Skeletal muscle tissue (tissue), 3 donors: ENCODE measurements at regions not wholly inside any gene's neighbourhood (a gene's known extent, or its start where the extent isn't known, plus 50 kb on each side); places are given as distances from the start of the nearest gene placed in this dataset.

ENCODE experiments used
- H3K27ac ChIP-seq: one replicate; pipeline ENCODE4 v1.7.0; 2013; ENCODE audit warnings: mild to moderate bottlenecking, low read depth, low read length, inconsistent platforms
- H3K27me3 ChIP-seq, 3 donors: one replicate each; pipeline ENCODE4 v1.7.0; 2013; ENCODE audit warnings: low read length in 3 of 3; ENCODE audit not compliant: control insufficient read depth in 3 of 3, insufficient read depth in 3 of 3
- H3K36me3 ChIP-seq, 3 donors: one replicate each; pipeline ENCODE4 v1.7.0; 2013; ENCODE audit warnings: low read length in 3 of 3; ENCODE audit not compliant: control insufficient read depth in 3 of 3, insufficient read depth in 3 of 3
- H3K4me1 ChIP-seq, 3 donors: one replicate each; pipeline ENCODE4 v1.7.0; 2013; ENCODE audit warnings: low read length in 3 of 3, mild to moderate bottlenecking in 3 of 3; ENCODE audit not compliant: control insufficient read depth in 3 of 3, insufficient read depth in 3 of 3
- H3K4me3 ChIP-seq, 3 donors: one replicate each; pipeline ENCODE4 v1.7.0; 2013; ENCODE audit warnings: low read length in 3 of 3
- H3K9ac ChIP-seq, 3 donors: one replicate each; pipeline ENCODE4 v1.7.0; 2013; ENCODE audit warnings: low read length in 3 of 3, mild to moderate bottlenecking in 3 of 3, moderate library complexity in 2 of 3, low read depth in 1 of 3
- H3K9me3 ChIP-seq, 3 donors: one replicate each; pipeline ENCODE4 v1.7.0; 2013; ENCODE audit warnings: low read length in 3 of 3; ENCODE audit not compliant: control insufficient read depth in 3 of 3
- donor health status: Osteomylitis.

DNA sequence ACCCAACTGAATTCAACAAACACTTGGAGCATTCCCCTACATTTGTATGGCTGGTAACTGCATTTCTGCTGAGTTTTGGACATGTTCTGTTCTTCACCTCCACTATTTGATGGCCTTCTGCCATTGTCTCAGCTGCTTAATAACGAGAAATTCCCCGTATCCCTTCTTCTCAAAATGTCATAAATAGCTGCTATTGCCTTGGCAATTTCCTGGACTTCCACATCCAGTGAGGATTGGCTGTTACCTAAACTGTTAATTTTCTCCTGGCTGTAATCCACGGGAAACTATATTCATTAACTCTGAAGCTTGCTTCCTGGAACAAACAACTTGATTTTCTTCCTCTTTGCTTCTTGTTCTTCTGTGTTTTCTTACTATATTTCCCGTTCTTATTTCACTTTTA, 69.5 kb upstream of the TDRD3 start:
- H3K4me3 ChIP-seq = no peak overlapping the region

DNA sequence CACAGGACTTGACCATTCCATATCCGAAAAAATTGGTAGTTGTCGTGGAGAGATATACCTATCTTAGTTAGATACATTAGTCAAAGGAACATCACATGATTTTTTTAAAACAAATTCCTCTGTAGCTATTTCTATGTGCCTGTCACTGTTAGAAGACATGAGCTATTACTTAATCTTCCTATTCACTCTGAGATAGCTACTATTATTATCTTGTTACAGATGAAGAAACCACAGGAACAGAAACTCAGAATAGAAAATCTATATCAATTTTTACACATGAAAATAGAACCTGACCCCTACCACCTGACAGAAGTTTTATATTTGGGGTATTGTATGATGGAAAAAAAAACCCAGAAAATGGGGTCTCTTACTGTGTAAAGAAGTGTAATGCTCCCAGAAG, 68.9 kb upstream of the TDRD3 start:
- no peaks in the 10 kb centered on the region for H3K36me3 ChIP-seq
- H3K9me3 ChIP-seq = no peaks in the 10 kb centered on the region
- H3K27ac ChIP-seq = no peak overlapping the region
- H3K4me3 ChIP-seq = no peak overlapping the region
- H3K9ac ChIP-seq = no peak overlapping the region
- H3K4me1 ChIP-seq = no peaks in the 10 kb centered on the region
- no peaks in the 10 kb centered on the region for H3K27me3 ChIP-seq

More for the DNA sequence above, 69.5 kb upstream of the TDRD3 start:
- Histone ChIP-seq H3K4me1 (no peaks in the 10 kb centered on the region), H3K9me3 (no peaks in the 10 kb centered on the region), H3K27ac (no peak overlapping the region), H3K27me3 (no peaks in the 10 kb centered on the region), H3K36me3 (no peaks in the 10 kb centered on the region), H3K9ac (no peak overlapping the region)

DNA sequence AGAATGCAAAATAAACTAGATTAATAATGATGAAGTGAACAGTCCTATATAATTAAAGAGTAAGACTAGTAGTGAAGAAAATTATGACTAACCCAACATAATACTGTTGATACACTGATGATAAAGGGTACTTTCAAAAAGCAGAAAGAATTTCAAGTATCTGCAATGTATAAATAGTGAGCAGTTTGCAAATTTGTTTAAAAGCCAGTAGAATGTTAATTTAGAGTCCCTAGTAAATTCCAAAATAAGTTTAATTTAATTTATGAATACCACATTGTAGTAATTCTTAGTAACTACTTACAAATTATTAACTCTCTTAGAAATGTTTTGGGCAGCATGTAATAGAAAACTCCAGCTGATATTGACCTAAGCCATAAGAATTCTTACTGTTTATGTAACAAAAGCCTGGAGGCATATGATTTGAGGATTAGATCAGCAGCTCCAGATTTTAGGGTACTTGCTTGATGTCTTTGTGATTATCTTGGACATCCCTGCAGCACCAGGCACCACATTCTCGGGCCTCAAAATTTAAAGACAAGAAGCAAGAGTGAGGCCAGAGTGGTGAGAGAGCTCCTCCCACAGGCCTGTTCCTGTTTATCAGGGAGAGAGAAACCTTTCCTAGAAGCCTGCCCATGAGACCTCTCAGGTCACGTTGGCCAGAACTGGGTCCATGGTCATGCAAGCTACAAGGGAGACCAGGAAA, 67.6 kb upstream of the TDRD3 start:
- no peaks in the 10 kb centered on the region for H3K27me3 ChIP-seq
- no peaks in the 10 kb centered on the region for H3K4me1 ChIP-seq
- no peak overlapping the region for H3K9ac ChIP-seq
- H3K4me3 ChIP-seq = no peak overlapping the region
- no peaks in the 10 kb centered on the region for H3K36me3 ChIP-seq
- no peaks in the 10 kb centered on the region for H3K9me3 ChIP-seq
- no peak overlapping the region for H3K27ac ChIP-seq

DNA sequence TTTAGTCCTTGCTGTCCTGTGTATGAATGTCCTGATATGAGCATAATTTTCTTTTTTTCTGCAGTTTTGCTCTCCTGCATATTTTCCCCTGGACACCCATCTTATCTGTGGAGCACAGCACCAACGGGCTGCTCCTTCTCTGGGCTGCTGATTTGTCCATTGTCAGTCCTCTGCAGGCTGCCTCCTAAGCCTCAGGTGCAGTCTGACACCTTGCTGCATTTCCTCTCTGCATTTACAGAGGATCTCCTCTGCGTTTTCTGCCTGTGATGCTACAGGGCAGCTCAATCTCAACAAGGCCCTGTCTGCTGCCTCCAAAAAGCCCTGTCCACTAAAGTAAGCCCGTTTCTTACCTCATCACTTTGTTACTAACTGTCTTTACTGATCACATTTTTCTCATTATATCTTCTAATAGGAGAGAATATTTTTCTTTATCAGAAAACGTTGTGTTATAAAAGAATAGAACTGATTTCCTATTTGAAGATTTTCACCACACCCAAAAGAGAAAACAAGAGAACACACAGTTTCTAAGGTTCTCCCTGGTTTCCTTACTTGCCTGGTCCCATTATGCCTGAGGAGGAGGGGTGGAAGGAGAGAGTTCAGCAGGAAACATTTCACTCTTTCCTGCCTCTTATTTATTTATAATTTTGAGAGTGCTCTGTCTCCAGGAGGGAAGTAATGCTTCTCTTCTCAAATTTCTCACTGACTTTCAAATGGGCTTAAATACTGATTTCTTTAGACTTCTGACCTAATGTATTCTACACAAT, 65.6 kb upstream of the TDRD3 start:
- H3K4me3 ChIP-seq = no peak overlapping the region
- no peaks in the 10 kb centered on the region for H3K27me3 ChIP-seq
- no peak overlapping the region for H3K27ac ChIP-seq
- H3K36me3 ChIP-seq = no peaks in the 10 kb centered on the region
- no peak overlapping the region for H3K9ac ChIP-seq
- H3K9me3 ChIP-seq = no peaks in the 10 kb centered on the region
- H3K4me1 ChIP-seq = no peaks in the 10 kb centered on the region

DNA sequence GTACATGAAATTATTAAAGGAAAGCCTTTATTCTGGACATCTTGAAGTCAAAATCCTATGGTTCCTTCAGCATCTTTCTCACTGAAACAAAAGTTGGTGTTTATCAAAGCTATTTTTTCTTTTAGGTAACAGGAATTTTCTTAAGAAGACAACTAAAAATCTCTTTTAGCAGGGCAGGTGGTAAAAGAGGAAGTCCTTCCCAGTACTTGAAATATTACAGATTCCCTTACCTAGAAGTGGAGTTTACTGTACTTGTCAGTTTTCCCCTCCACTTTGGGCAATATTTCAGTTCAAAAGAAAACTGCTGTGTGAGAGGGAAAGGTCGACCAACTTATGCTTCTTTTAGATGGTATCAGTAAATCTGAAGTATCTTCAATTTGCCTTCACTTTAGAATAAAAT, 64.3 kb upstream of the TDRD3 start:
- Histone ChIP-seq H3K4me1 (no peaks in the 10 kb centered on the region), H3K9ac (no peak overlapping the region), H3K36me3 (no peaks in the 10 kb centered on the region), H3K4me3 (no peak overlapping the region), H3K27me3 (no peaks in the 10 kb centered on the region), H3K27ac (no peak overlapping the region), H3K9me3 (no peaks in the 10 kb centered on the region)

DNA sequence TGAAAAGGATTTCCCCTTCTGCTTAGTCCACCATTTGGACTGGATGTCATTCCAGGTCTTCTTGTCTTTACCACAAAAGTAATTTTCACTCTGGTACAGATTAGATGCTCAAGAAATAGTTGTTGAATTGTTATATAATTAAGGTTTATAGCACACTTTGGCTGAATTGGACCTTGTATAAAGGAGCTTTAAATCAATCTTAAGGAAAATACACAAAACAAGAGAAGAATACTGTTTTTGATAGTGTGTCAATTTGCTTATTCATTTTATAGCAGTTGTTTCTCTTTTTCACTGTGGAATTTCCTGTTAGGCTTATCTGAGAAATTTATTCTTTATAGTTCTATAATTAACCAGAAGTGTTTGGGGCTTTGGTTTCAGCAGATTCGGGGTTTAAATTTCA, 62.7 kb upstream of the TDRD3 start:
- H3K4me1 ChIP-seq = no peaks in the 10 kb centered on the region
- no peaks in the 10 kb centered on the region for H3K27me3 ChIP-seq
- H3K9me3 ChIP-seq = no peaks in the 10 kb centered on the region
- no peak overlapping the region for H3K27ac ChIP-seq
- no peak overlapping the region for H3K9ac ChIP-seq
- no peak overlapping the region for H3K4me3 ChIP-seq
- no peaks in the 10 kb centered on the region for H3K36me3 ChIP-seq

DNA sequence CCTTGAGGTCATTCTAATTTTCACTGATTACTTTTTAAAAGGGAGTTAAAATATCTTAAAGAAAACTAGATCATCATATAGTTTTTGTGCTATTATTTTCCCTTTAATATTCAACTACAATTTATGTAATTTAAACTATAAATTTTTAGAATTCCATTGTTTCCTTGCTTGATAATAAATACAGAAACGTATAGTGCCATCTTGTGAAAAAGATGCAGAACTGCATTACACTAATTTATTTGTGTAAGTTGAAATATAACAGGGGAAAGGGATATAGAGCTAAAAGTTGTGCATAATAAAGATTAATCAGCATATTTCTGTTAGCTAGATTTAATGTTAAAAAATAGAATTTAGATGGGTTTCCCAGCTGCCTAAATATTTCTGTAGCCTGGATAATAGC, 61.5 kb upstream of the TDRD3 start:
- H3K9ac ChIP-seq = no peak overlapping the region
- H3K27me3 ChIP-seq = no peaks in the 10 kb centered on the region
- no peak overlapping the region for H3K27ac ChIP-seq
- H3K4me1 ChIP-seq = no peaks in the 10 kb centered on the region
- no peak overlapping the region for H3K4me3 ChIP-seq
- no peaks in the 10 kb centered on the region for H3K36me3 ChIP-seq
- no peaks in the 10 kb centered on the region for H3K9me3 ChIP-seq

DNA sequence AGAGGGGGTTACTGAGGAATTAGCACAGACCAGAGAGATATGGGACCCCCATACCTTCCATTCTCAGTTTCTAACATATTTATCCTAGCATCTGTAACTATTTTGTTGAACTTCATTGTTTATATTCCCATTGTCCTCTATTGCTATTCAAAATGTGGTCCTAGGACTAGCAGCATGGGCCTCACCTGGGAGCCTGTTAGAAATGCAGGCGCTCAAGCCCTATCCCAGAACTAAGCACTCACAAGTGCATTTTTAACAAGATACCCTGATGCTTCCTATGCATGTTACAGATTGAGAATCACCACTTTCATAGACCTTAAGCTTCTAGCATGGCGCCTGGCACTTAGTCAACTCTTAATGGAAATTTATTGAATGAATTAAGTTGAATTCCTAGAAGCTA, 58.3 kb upstream of the TDRD3 start:
- Histone ChIP-seq H3K9me3 (peaks cover 0 to 2% (median 0%) of the 10 kb centered on the region in 3 donors), H3K9ac (no peak overlapping the region), H3K36me3 (no peaks in the 10 kb centered on the region), H3K27ac (no peak overlapping the region), H3K27me3 (peaks cover 0 to 4% (median 0%) of the 10 kb centered on the region in 3 donors), H3K4me1 (no peaks in the 10 kb centered on the region), H3K4me3 (no peak overlapping the region)

DNA sequence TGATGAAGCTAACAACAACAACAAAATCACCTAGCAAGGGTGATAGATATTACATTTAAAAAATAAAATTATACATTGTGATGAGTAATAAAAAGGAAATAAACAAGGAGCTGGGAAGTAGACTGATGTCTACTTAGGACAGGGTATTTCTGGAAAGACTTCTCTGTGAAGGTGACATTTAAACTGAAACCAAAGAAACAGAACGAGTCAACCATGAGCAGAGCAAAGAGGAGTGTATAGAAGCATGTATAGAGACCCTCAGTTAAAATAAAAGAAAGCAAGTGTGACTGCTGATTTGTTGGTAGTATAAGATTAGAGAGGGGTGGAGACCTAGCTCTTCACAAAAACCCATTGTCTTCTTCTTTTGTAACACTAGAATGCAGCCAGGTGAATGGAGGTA, 53.0 kb upstream of the TDRD3 start:
- H3K9ac ChIP-seq = no peak overlapping the region
- peaks cover 0 to 4% (median 0%) of the 10 kb centered on the region in 3 donors for H3K27me3 ChIP-seq
- H3K4me1 ChIP-seq = no peaks in the 10 kb centered on the region
- no peaks in the 10 kb centered on the region for H3K36me3 ChIP-seq
- no peak overlapping the region for H3K27ac ChIP-seq
- peaks cover 0 to 2% (median 0%) of the 10 kb centered on the region in 3 donors for H3K9me3 ChIP-seq
- H3K4me3 ChIP-seq = no peak overlapping the region

DNA sequence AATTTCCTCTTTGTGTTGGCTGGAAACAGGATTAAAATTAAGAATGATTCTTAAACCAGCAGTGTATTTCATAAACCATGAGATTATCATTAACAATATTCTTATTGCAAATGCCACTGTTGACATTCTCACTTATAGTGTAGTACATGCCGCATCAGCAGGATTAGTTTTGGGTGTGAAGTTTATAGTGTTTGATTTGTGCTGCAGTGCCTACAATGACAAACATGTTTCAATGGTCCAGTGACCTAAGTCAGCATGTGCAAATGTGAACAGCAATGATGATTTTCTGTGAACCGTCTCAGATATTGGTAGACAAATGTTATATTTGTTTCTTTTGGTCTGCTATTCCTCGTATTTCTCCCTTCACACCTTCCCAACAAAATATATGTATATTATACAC, 49.8 kb upstream of the TDRD3 start:
- Histone ChIP-seq H3K9ac (no peak overlapping the region), H3K9me3 (no peaks in the 10 kb centered on the region), H3K27ac (no peak overlapping the region), H3K4me3 (no peak overlapping the region), H3K27me3 (peaks cover 0 to 7% (median 0%) of the 10 kb centered on the region in 3 donors), H3K4me1 (no peaks in the 10 kb centered on the region), H3K36me3 (no peaks in the 10 kb centered on the region)
